ENCODE measurements at regions not wholly inside any gene's neighbourhood (a gene's known extent, or its start where the extent isn't known, plus 50 kb on each side); places are given as distances from the start of the nearest gene placed in this dataset.

- CTCF ChIA-PET, result interaction anchor here (0.6 kb wide), 1 partner anchor 12 kb away, joined by 4 read pairs; no protein-coding TSS in a partner anchor
- TF ChIP-seq EZH2 (IDR thresholded peaks at IDR 0.05; ENCODE audit: borderline replicate concordance, insufficient read depth, low read depth, low read length, poor library complexity, severe bottlenecking) (no peak), CTCF (IDR thresholded peaks at IDR 0.05) (no peak)
These were observed 534.2 kb downstream of the NSUN3 start for GRCh38 chr3:94596887-94597566.

DNA sequence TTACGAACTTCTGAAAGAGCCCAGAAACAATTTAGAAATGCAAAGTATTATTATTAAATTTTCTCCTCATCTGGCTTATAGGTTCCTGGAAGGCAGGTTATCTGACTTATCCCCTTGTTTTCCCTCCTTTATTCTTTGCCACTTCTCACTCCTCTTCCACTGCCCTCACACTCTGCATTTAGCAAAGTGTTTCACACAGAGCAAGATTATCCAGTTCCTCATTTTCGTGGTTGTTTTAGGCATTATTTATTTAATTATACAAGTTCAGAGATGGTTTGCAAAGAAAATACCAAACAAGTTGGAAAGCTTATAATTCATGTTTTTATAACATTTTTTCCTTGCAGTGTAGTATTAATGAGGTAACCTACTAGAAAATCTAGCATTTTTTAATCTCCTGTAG lies 544.9 kb downstream of the NSUN3 start:
- no peaks in the 10 kb centered on the region for H3K4me1 Mint-ChIP-seq
- H3K36me3 ChIP-seq (replicated peaks in 1 of 2; ENCODE audit: control extremely low read depth in 1 of 2, control insufficient read depth in 1 of 2, extremely low read depth in 1 of 2, insufficient read depth in 2 of 2, low read length in 1 of 2), result no peaks in the 10 kb centered on the region
- TF ChIP-seq CTCF (IDR thresholded peaks at IDR 0.05) (no peak), EZH2 (IDR thresholded peaks at IDR 0.05; ENCODE audit: borderline replicate concordance, insufficient read depth, low read depth, low read length, poor library complexity, severe bottlenecking) (no peak)
- H3K4me3 ChIP-seq (ENCODE audit: control extremely low read depth in 1 of 5, extremely low read depth in 1 of 5, insufficient read depth in 1 of 5, low read depth in 2 of 5, low read length in 4 of 5), result no peak overlapping the region
- no peak overlapping the region for H3K9ac ChIP-seq (ENCODE audit: low read length)
- no peak overlapping the region for H3K27ac ChIP-seq (ENCODE audit: low read length in 2 of 2)
- H3K4me2 ChIP-seq (replicated peaks; ENCODE audit: low read depth, low read length, poor library complexity, severe bottlenecking), result no peak overlapping the region
- no peak overlapping the region for H3K4me3 Mint-ChIP-seq
- no peak for ATAC-seq (ENCODE audit: low read depth)
- POLR2A ChIA-PET, result no interaction called here
- H3K27me3 Mint-ChIP-seq, result no peaks in the 10 kb centered on the region
- no peaks in the 10 kb centered on the region for H3K79me2 ChIP-seq (ENCODE audit: control insufficient read depth, insufficient read depth, low read length)
- WGBS (ENCODE audit: insufficient coverage), result no CpG with 5 or more reads among the region's 2 CpGs
- no peaks in the 10 kb centered on the region for H3K9me3 ChIP-seq (ENCODE audit: control extremely low read depth in 1 of 3, control insufficient read depth in 2 of 3, insufficient read depth in 1 of 3, low read length in 2 of 3)
- H2AFZ ChIP-seq (ENCODE audit: insufficient read depth, low read depth, low read length, poor library complexity, severe bottlenecking), result no peak overlapping the region
- H3K27ac Mint-ChIP-seq, result no peak overlapping the region
- CTCF ChIA-PET, result no interaction called here
- no peaks in the 10 kb centered on the region for H3K27me3 ChIP-seq (replicated peaks in 1 of 4; ENCODE audit: control extremely low read depth in 1 of 4, control insufficient read depth in 3 of 4, insufficient read depth in 4 of 4, low read length in 3 of 4)
- no peaks in the 10 kb centered on the region for H3K9me3 Mint-ChIP-seq (ENCODE audit: insufficient read depth)
- no peaks in the 10 kb centered on the region for H3K4me1 ChIP-seq (ENCODE audit: control insufficient read depth in 2 of 2, insufficient read depth in 2 of 2, low read length in 2 of 2)
- H4K20me1 ChIP-seq (ENCODE audit: control insufficient read depth, insufficient read depth, low read length, poor library complexity, severe bottlenecking), result no peaks in the 10 kb centered on the region
- DNase-seq, result no peak
- intact Hi-C loops (cut with micrococcal nuclease), result no loop called here

More at GRCh38 chr3:94596887-94597566, 534.2 kb downstream of the NSUN3 start:
- no peak overlapping the region for H2AFZ ChIP-seq (ENCODE audit: insufficient read depth, low read depth, low read length, poor library complexity, severe bottlenecking)
- no peak for ATAC-seq (ENCODE audit: low read depth)
- POLR2A ChIA-PET, result no interaction called here
- Mint-ChIP-seq H3K27ac (no peak overlapping the region), H3K4me1 (no peaks in the 10 kb centered on the region), H3K9me3 (ENCODE audit: insufficient read depth) (no peaks in the 10 kb centered on the region), H3K27me3 (no peaks in the 10 kb centered on the region), H3K4me3 (no peak overlapping the region)
- H4K20me1 ChIP-seq (ENCODE audit: control insufficient read depth, insufficient read depth, low read length, poor library complexity, severe bottlenecking), result no peaks in the 10 kb centered on the region
- no peaks in the 10 kb centered on the region for H3K36me3 ChIP-seq (replicated peaks in 1 of 2; ENCODE audit: control extremely low read depth in 1 of 2, control insufficient read depth in 1 of 2, extremely low read depth in 1 of 2, insufficient read depth in 2 of 2, low read length in 1 of 2)
- no peak overlapping the region for H3K9ac ChIP-seq (ENCODE audit: low read length)
- no peaks in the 10 kb centered on the region for H3K9me3 ChIP-seq (ENCODE audit: control extremely low read depth in 1 of 3, control insufficient read depth in 2 of 3, insufficient read depth in 1 of 3, low read length in 2 of 3)
- no peaks in the 10 kb centered on the region for H3K27me3 ChIP-seq (replicated peaks in 1 of 4; ENCODE audit: control extremely low read depth in 1 of 4, control insufficient read depth in 3 of 4, insufficient read depth in 4 of 4, low read length in 3 of 4)
- no CpG with 5 or more reads among the region's 4 CpGs for WGBS (ENCODE audit: insufficient coverage)
- H3K4me1 ChIP-seq (ENCODE audit: control insufficient read depth in 2 of 2, insufficient read depth in 2 of 2, low read length in 2 of 2), result no peaks in the 10 kb centered on the region
- H3K27ac ChIP-seq (ENCODE audit: low read length in 2 of 2), result no peak overlapping the region
- H3K4me2 ChIP-seq (replicated peaks; ENCODE audit: low read depth, low read length, poor library complexity, severe bottlenecking), result no peak overlapping the region
- no peaks in the 10 kb centered on the region for H3K79me2 ChIP-seq (ENCODE audit: control insufficient read depth, insufficient read depth, low read length)
- no peak overlapping the region for H3K4me3 ChIP-seq (ENCODE audit: control extremely low read depth in 1 of 5, extremely low read depth in 1 of 5, insufficient read depth in 1 of 5, low read depth in 2 of 5, low read length in 4 of 5)
- intact Hi-C loops (cut with micrococcal nuclease), result no loop called here
- DNase-seq, result no peak

Measured in B cell (primary cell).